NK-92 treated with Interleukin-12 subunit alpha and Interleukin-12 subunit beta, amount 100 ng/mL, for 24 hours (cell line): ENCODE measurements at regions not wholly inside any gene's neighbourhood (a gene's known extent, or its start where the extent isn't known, plus 50 kb on each side); places are given as distances from the start of the nearest gene placed in this dataset.
"Not testable (repeated sequence)": the region's sequence is repeated elsewhere in the genome, so short reads cannot be mapped to it uniquely, and the experiment has no call there.

Source experiments
- DNase-seq: peaks from one replicate; lab custom pipeline; 2025; lab: John Stamatoyannopoulos, UW

- DNase-seq, result no peak
Observed at GRCh38 chr3:21238661-21239060, 512.3 kb downstream of the ZNF385D start.

- no peak for DNase-seq
Observed at GRCh38 chr3:21237638-21238037, 513.4 kb downstream of the ZNF385D start.

GRCh38 chr3:21235491-21235890 is 515.5 kb downstream of the ZNF385D start:
- DNase-seq, result no peak

- no peak for DNase-seq
Observed at GRCh38 chr3:21234933-21235332, 516.1 kb downstream of the ZNF385D start.

GRCh38 chr3:21229426-21230135 is 521.4 kb downstream of the ZNF385D start:
- no peak for DNase-seq

GRCh38 chr3:21226086-21226485 is 524.9 kb downstream of the ZNF385D start:
- no peak for DNase-seq

- no peak for DNase-seq
Observed at GRCh38 chr3:21220944-21221343, 530.1 kb downstream of the ZNF385D start.

GRCh38 chr3:21216598-21216997 is 534.4 kb downstream of the ZNF385D start:
- no peak for DNase-seq

GRCh38 chr3:21204122-21204521 is 546.9 kb downstream of the ZNF385D start:
- DNase-seq, result not testable (repeated sequence)

- no peak for DNase-seq
Observed at GRCh38 chr3:21195203-21195602, 555.8 kb downstream of the ZNF385D start.

GRCh38 chr3:21194036-21194435 is 557.0 kb downstream of the ZNF385D start:
- DNase-seq, result not testable (repeated sequence)

- no peak for DNase-seq
Observed at GRCh38 chr3:21188459-21188858, 562.6 kb downstream of the ZNF385D start.

GRCh38 chr3:21185816-21186314 is 565.1 kb downstream of the ZNF385D start:
- DNase-seq, result no peak

GRCh38 chr3:21174461-21174860 is 576.5 kb downstream of the ZNF385D start:
- DNase-seq, result no peak

GRCh38 chr3:21170964-21171363 is 580.0 kb downstream of the ZNF385D start:
- DNase-seq, result no peak

GRCh38 chr3:21169948-21170347 is 581.1 kb downstream of the ZNF385D start:
- DNase-seq, result no peak

- DNase-seq, result no peak
Observed at GRCh38 chr3:21168471-21168870, 582.5 kb downstream of the ZNF385D start.

GRCh38 chr3:21163956-21164355 is 587.1 kb downstream of the ZNF385D start:
- DNase-seq, result no peak

- DNase-seq, result no peak
Observed at GRCh38 chr3:21159543-21159906, 591.5 kb downstream of the ZNF385D start.

- DNase-seq, result no peak
Observed at GRCh38 chr3:21158861-21159542, 592.0 kb downstream of the ZNF385D start.

GRCh38 chr3:21154911-21155310 is 596.1 kb downstream of the ZNF385D start:
- no peak for DNase-seq

GRCh38 chr3:21152555-21152954 is 598.5 kb downstream of the ZNF385D start:
- DNase-seq, result no peak

- DNase-seq, result no peak
Observed at GRCh38 chr3:21142949-21143348, 608.1 kb downstream of the ZNF385D start.

GRCh38 chr3:21142031-21142430 is 609.0 kb downstream of the ZNF385D start:
- no peak for DNase-seq
